ENCODE measurements at regions not wholly inside any gene's neighbourhood (a gene's known extent, or its start where the extent isn't known, plus 50 kb on each side); places are given as distances from the start of the nearest gene placed in this dataset.

DNA sequence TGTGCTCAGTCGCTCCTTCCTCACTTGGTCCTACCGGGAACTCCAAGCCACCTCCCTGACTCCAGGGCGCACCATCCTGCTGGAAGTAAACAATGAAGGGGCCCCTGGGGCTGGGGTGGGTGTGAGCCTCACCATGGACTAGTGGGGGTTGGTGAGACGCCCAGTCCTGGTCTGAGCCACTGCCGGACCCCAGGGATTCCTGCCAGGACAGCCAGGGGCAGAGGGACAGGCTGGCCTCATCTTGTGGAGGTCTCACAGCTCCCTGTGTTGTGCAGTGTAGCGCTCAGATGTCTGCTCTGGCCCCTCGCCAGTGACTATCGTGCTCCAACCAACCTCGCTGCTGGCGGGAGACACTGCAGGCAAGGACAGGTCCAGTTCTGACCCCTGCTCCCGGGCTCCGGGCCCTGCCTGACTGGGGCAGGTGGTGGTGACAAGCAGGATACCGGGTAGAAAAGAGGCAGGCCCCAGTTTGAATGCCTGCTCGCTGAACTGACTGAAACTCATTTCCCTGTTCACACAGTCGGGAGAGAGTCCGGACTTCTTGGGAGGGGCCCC lies 1021.4 kb downstream of the BRD1 start:
- no peak for DNase-seq

DNA sequence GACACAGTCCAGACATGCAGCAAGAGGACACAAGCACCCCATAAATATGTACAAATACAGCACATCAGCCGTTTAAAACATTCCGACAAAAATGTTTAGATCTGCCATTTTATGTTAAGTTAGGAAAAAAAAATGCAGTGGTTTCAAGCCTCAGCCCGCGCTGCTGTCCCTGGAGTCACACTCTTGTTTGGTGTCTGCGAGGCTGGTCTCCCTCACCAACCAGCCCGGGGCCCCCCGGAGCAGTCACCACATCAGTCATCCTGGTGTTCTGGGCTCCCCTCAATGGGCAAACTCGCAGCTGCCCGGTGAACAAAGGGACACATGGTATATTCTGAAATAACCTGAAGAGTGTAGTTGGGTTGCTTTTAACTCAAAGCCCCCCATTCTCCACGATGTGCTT lies 1022.2 kb downstream of the BRD1 start:
- DNase-seq, result no peak

DNA sequence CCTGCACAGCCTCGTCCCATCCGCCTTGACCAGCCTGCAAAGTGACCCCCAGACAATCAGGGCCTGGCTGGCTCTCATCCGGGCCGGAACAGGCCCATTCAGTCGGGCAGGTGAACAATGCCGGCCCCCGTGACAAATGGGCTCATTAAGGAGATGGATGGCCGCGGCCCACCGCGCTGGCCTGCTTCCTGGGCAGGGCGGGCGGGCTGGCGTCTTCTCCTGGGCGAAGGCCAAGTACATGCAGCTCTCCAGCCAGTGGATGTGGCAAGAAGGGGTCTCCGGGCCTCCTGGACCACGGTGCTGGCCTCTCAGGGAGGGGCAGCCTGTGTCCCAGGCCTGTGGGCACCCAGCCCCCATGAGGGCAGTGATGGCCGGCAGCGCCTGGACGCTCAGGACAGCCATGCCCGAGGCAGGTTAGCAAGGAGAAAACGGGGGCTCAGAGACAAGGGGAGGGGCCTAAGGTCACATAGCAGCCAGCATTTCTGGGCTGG lies 1022.8 kb downstream of the BRD1 start:
- DNase-seq, result no peak

DNA sequence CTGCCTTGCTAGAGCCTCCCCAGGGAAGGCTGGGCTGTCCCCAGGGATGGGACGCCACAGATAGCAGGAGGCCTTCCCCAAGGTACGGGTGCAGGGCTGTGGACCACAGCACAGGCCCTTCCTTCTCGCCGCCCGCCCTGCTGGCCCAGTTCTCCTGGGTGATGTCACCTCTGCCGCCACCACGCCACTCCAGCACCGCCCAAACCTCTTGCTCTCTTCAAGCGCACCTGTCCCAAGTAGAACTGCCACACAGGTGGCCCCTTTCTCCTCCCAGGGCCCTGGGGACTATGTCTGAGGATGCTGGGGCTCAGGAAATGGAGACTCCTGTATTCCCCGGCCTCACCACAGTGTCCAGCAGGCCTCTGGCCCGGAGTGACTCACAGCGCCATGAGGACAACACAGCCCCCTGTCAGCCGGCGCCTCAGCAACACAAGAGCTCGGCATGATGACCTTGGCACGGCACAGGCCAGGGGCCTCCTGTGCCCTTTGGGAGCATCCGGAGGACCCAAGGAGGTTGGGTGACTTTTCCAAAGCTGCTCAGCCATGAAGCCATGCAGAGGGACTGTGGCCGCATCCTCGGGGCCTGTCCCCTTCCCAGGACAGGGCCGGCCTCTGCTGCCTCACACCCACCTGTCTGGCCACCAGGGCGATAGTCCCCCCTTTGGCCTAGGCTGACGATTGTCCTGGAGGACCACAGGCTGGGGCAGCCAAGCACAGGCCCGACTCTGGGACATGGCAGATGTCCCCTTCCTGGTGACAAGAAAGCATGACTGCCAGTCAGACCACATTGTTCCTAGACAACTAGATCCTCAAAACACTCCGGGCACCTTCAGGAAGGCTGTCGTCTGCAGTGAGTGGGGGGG lies 1023.5 kb downstream of the BRD1 start:
- DNase-seq, result no peak

DNA sequence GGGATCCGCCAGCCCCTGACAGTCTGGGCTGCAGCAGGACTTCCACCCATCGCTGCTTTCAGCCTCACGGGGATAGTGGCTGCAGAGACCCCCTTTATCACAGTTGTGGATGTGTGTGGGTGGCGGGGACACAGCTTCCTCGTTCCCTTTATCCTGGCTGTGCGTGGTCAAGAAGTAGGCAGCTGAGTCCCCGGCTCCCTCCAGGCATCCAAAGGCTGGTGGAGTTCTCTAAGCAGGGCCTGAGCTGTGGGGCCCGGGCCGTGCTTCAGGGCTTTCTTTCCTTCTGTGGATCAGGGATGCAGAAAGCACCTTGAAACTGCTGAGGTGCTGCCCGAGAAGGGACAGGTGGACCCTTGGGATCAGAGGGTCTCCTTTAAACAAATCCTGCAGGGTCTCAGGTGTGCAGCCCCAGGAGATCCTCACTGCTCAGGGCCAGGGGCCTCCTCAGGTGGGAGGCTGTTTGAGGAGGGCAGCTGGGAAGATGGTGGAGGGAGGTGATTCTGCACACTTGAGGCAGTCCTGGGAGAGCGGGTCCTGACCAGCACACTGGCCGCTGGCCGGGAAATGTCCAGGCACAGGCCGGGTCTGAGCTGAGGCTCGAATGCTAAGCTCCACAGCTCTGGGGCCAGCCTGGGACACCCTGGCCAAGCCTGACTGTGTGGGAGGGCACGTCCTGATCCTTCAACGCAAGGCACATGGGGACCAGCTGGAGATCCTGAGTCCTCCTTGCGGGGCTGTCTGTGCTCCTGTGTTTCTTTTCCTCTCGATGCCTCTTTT lies 1024.3 kb downstream of the BRD1 start:
- DNase-seq, result no peak

DNA sequence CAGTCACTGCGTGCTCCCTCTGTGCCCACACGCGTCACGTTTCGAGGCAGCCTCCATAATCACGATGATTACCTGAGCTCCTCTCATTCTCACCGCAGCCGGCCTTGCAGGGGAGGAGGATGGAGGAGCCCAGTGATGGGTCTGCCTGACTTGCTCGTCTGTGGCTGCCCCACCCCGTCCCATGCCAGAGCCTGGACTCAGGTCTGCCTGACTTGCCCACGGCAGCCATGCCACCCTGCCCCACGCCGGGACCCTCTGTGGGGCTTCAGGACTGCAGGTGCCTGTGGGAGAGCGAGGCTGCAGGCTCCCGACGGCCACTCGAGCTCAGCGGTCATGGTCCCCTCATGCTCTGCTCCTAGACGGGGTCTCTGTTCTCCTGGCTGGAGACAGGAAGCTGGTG lies 1025.1 kb downstream of the BRD1 start:
- no peak for DNase-seq

DNA sequence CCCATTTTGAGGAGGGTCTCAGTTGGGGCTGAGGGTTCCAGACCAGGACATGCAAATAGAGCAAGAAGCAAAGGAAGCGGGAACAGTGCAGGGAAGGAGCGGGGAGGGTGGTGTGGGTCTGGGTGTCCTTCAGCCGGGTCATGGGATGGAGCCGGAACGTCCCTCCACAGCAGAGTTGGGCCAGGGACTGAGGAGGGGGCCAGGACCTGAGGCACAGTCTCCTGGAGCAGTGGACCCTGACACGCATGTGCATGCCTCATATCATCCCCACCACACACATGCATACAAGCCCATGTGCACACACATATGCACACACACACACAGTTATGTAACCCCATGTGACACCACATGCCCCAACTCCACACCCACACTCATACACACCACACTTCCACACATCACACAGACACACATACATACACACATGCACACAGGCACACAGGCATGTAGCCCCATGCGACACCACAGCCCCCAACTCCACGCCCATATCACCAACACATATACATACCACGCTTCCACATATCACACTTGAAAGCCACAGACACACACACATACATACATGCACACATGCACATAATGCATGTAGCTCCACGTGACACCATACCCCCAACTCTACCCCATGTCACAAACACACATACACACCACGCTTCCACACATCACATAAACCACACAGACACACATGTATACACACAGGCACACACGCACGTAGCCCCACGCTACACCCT lies 1026.6 kb downstream of the BRD1 start:
- no peak for DNase-seq

DNA sequence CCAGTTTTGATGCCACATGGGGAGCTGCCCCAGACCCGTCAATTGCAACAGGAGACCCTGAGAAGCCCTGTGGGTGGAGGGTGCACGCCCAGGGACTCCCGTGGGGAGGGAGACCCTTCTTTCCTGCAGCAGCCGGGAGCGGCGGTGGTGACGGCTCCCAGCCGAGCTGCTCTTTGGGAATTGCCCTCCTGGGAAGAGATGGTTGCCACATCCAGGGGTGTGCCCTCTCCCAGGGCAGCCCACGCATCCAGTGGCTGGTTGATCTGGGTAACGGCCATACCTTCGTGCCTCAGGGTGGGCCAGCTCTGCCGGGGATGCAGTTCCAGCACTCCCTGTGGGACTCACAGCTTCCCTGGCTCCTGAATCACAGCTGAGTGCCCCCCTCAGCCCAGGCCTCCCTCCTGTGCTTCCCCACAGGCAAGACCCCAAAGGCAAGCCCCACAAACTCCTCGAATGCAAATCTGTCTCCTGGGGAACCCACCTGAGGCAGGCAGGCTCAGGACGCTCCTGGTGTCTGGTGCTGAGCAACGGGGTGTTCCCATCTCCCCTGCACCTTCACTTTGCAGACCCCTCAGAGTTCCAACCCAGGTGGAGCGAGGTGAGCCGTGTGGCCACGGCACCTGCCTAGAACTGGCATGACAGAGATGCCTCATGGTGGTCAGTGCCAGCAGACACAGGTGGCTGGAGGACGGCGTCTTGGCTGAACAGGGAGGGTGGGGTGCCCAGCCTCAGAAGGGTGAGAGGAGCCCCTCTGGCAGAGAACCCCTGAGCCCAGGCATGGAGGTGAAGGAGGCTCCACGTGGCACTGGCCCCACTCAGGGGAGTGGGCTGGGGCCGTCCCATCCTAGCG lies 1027.4 kb downstream of the BRD1 start:
- no peak for DNase-seq

DNA sequence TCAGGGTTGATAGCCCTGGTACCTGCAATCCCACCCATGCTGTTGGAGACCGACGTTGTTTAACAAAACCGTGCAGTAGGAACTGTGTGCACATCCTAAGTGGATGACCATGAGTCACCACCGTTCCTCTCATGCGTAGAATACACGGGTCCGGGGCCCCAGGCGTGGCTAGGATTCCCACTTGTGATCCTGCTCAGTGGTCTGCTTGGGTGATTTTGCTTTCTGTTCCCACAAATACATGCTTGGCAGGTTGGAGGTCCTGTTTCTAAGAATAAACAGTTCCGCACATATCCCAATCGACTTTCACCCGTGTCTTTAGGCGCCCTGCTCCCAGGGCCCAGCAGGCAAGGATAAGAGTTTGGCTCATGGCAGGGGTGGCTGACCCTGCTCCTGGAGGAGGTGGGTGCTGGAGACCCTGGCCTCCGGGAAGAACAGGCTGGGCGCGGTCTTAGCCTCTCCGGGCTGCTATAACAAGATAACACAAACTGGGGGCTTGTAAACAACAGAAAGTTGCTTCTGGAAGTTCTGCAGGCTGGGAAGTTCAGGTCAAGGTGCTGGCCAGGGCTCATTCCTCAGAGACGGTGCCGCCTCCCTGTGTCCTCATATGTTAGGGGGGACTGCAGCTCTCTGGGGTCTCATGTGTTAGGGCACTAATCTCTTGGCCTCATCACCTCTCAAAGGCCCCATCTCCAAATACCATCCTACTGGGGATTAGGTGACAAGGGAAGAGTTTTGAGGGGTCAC lies 1028.3 kb downstream of the BRD1 start:
- no peak for DNase-seq

DNA sequence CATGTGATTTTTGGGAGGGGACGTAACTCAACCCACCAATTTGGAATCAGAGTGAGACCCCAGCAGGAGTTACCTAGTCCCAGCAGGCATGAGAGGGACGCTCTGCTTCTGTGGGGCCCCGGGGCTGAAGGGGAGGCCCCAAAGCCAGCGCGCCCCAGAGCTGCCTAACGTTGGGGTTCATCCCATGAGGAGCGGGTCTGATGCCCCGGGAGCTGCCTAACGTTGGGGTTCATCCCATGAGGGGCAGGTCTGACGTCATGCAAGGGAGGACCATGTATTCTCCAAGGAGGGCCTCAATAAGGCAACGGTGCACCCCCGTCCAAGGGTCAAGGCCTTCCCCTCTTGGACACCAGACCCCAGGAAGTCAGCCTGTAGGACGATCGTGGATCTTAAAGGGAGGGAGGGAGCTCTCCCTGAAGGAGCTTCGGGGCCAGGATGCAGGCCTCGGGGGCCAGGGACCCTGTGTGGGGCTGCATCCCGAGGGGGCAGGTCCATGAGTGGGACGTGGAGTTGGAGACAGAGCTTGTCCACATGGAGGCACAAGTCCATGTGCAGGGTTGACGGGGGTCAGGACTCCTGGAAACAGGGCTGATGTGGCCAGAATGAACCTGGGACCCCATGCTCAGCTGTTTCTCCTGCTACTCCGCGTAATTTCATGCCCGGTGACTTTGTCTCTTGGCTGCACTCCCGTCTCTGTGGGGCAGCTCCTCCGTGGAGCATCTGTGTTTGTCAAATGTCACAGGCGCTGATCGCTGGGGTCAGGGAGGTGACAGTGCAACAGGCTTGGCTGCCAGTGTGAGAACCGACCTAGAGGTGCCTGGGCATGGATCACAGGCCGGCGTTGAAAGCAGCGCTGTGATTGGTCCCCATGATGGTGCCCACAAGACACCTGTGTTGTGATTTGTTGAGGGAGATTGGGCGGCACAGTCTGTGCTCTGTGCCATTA lies 1029.1 kb downstream of the BRD1 start:
- no peak for DNase-seq

DNA sequence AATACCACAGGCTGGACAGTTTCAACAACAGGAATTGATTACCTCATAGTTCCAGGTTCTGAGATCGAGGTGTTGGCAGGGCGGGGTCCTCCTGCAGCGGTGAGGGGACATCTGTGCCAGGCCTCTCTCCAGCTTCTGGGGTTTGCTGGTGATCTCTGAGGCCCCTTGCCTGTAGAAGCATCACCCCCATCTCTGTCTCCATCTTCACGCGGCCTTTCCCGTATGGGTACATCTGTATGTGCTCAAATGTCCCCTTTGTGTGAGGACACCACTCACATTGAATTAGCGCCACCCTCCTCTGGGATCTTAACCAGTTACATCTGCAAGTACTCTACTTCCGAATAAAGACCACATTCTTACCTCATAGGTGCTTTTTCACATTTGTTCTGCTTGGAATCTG lies 1029.9 kb downstream of the BRD1 start:
- DNase-seq, result no peak

DNA sequence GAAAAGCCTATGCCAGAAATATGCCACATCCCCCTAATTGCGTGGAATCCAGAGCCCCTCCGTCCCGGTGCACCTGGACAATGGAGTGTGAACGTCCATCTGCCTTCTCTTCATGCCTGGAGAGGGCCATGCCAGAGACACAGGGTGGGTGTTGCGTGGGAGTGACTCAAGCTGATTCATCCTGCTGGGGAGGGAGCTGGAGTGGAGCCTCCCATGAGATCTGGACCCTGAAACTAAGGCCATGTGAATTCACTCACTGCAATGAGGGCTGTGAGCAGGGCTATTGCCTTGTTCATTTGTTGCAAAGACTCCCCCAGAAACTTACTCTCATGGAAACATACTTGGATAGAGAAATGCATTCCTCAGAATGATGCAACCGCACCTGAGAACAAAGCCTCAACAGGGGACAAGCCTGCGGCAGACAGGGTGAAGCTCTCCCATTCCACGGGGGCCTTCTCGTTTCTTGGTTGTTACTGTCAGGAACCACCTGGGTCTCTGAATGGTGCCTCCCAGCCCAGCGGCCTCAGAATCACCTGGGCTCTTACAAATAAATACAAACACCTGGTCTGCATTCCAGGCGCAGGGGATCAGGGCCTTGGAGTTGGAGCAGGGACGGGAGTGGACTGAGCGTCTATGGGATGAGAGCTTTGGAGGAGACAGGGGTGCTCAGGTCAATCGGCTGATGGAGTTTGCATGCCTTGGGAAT lies 1031.2 kb downstream of the BRD1 start:
- DNase-seq, result no peak

DNA sequence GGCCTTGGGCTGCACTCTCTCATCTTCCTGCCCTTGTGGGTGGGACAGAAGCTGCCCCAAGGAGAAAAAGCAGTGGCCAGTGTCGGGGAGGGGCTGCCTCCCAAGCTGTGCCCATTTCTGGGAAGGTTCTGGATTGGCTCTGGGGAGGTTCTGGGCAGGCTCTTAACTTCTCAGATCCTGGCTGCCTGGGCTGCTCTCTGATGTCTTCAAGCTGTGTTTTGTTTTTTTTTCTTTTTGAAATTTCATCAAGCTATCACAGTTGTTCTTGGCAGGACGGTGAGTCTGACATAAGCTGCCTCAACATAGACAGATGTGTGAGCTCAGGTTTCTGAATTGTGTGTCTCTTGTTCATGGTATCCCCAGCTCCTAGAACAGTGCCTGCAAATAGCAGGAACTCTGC lies 1032.0 kb downstream of the BRD1 start:
- no peak for DNase-seq

DNA sequence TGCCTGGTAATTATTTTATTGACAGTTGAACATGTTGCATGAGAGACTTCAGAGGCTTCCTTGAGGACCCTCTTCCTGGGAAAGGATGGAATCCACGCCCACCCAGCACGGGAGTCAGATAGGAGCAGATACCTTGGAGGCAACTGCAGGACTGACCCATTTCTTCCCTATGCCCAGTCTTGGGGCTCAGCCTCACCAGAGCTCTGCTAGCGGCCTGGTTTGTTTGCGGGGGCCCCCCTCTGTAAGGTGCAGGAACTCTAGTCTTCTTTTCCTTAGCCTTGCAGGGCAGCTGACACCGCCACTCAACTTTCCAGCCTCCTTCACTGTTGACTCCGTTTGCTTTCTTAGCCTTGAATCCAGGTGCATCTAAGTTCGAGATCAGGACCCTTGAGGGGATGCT lies 1032.8 kb downstream of the BRD1 start:
- DNase-seq, result no peak

DNA sequence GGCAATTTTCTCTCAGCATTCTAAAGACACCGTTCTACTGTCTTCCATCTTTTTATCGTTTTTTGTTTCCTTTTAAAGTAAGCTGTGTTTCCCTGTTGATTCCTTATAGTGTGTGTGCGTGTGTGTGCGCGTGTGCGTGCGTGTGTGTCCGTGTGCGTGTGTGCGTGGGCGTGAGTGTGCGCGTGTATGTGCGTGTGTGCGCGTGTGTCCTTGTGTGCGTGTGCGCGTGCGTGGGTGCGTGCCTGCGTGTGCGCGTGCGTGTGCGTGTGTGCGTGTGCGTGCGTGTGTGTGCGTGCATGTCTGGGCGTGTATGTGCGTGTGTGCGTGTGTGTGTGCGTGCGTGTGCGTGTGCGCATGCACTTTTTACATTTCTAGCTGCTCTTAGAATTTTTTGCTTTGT lies 1033.7 kb downstream of the BRD1 start:
- no peak for DNase-seq

DNA sequence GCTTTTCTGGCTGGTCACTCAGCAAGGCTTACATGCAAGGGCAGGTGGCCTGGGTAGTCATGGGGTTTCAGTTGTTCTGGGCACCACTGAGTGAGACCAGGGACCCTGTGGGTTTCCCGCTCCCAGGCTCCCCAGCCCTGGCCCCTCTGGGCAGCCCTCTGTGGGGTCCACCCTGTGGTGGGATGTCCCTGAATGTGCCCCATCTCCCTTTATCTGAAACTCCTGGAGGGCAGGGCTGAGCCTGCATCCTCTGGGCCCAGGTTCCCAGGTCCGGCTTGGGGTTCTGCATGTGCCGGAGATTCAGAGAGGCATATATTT lies 1041.0 kb downstream of the BRD1 start:
- DNase-seq, result no peak

DNA sequence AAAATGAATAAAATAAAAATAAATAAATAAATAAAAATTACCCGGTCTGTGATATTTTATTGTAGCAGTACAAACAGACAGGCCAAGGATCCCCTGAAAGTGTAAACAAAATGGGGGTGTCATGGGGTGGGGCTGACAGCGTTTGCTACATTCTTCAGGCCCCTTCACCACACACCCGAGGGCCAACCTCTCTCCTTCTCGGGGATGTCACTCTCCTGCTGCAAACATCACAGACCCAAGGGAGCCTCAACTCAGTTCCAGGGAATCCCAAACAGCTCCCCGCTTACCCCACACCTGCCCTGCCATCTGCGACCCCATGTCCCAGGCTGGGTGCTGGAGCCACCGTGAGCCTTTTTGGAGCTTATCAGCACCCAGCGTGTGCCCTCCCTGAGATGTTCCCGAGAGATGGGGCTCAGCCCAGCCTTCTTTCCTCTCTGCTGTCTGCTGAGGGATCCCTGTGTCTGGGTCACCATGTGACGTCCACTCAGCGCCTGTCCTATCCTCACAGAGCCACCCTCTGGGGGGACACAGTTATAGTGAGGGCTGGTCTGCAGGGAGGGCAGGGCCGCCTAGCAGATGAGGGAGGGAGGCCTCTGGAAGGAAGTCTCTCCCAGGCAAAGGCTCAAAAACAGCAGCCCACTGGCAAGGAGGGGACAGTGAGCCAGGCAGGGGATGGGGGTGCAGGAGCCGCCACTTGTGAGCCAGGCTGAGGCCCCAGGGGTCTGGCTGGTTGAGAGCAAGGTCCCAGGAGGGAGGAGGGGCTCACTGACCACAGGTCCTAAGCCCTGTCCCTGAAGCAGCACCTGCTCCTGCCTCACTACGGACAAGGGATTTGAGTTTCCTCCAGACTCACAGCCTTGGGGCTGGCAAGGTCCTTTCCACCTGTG lies 1041.6 kb downstream of the BRD1 start:
- no peak for DNase-seq

DNA sequence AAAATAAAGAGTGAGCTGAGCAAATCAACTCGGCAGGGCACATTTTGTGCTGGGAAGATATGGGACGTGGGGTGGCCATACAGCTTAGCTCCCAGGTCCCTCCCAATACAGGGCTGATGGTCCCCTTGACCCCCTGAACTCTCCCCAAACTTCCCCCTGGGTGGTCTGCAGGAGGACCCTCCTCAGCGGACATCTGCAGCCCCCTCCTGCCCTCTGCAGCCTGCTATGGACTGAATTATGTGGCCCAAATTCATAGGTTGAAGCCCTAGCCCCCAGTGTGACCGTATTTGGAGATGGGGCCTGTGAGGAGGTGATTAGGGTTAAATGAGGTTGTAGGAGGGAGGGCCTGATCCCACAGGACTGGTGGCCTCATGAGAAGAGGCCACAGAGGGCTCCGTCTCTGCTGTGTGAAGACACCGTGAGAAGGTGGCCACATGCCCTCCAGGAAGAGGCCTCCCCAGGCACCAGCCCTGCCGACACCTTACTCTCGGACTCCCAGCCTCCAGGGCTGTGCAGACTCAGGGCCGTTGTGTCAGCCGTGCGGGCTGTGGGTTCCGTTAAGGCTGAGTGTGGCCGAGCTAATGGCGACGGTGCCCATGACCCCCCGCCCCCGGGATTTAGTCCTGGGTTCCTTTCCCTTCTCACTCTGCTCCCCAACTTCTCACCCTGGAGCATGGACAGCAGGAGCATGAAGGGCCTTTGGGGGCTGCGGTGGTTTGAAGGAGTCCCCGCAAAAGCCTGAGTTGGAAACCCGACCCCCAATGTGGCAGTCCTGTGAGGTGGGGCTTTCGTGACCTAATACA lies 1042.8 kb downstream of the BRD1 start:
- no peak for DNase-seq

Measured in activated naive CD4-positive, alpha-beta T cell treated with anti-CD3 and anti-CD28 coated beads, Interleukin-2, amount 50 U/mL, for 16 hours (primary cell).